MM.1S (cell line): ENCODE measurements at regions not wholly inside any gene's neighbourhood (a gene's known extent, or its start where the extent isn't known, plus 50 kb on each side); places are given as distances from the start of the nearest gene placed in this dataset.

Experiments used
- EZH2 ChIP-seq: fragments of 300-600 bp; sonication (generic); optimal IDR thresholded peaks from 2 replicates; pipeline ENCODE3; 2017; ENCODE audit warnings: low read depth, mild to moderate bottlenecking, antibody characterized with exemption, low read length, mixed read lengths
- TF ChIP-seq, protein P1 (sequence below): fragments of 300-600 bp; sonication (generic); IDR thresholded peaks from 2 replicates; pipeline ENCODE4 v1.5.1; 2016; ENCODE audit warnings: antibody characterized with exemption, low read length, mixed read lengths

DNA sequence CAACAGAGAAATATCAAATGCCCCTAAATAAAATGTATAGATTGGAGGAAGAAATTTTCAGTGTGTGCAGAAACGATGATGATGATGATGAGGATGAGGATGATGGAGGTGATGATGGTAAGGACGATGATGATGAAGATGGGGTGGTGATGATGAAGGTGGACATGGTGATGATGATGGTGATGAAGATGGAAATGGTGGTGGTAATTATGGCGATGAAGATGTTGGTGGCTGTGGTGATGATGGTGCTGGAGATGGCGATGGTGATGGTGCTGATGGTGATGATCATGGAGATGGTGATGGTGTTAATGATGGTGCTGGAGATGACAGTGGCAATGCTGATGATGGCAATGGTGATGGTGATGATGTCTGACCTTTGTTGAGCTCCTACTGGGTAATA lies 141.2 kb downstream of the DHX35 start:
- TF ChIP-seq EZH2 = no peak
- TF ChIP-seq, protein P1, sequence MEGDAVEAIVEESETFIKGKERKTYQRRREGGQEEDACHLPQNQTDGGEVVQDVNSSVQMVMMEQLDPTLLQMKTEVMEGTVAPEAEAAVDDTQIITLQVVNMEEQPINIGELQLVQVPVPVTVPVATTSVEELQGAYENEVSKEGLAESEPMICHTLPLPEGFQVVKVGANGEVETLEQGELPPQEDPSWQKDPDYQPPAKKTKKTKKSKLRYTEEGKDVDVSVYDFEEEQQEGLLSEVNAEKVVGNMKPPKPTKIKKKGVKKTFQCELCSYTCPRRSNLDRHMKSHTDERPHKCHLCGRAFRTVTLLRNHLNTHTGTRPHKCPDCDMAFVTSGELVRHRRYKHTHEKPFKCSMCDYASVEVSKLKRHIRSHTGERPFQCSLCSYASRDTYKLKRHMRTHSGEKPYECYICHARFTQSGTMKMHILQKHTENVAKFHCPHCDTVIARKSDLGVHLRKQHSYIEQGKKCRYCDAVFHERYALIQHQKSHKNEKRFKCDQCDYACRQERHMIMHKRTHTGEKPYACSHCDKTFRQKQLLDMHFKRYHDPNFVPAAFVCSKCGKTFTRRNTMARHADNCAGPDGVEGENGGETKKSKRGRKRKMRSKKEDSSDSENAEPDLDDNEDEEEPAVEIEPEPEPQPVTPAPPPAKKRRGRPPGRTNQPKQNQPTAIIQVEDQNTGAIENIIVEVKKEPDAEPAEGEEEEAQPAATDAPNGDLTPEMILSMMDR = no peak
